Heart left ventricle (tissue), 16 donors: ENCODE measurements at regions not wholly inside any gene's neighbourhood (a gene's known extent, or its start where the extent isn't known, plus 50 kb on each side); places are given as distances from the start of the nearest gene placed in this dataset.

Source experiments
- ATAC-seq, 4 donors: fragments of 200-7000 bp; cut with Tn5 transposase; one replicate each; pipeline ENCODE4 v1.9.1; 2020 to 2022; ENCODE audit warnings: moderate library complexity in 4 of 4, mild to moderate bottlenecking in 3 of 4, moderate number of reproducible peaks in 1 of 4
- DNase-seq, 5 donors: peaks; one replicate each; pipeline ENCODE4 v3.0.0-alpha.2; 2020
- H3K27ac ChIP-seq, 12 donors: fragments of 200-600 bp; sonication (generic) in 4 of 12; one replicate each; pipeline versions ENCODE4 v1.5.0 to v1.8.0; 2016 to 2022; ENCODE audit warnings: mild to moderate bottlenecking in 2 of 12
- H3K27me3 ChIP-seq, 9 donors: fragments of 200-600 bp; sonication (generic) in 2 of 9; one replicate each; pipeline versions ENCODE4 v1.5.1 to v1.8.0; 2016 to 2022; ENCODE audit warnings: mild to moderate bottlenecking in 3 of 9
- H3K36me3 ChIP-seq, 9 donors: fragments of 200-600 bp; sonication (generic) in 2 of 9; one replicate each; pipeline versions ENCODE4 v1.5.0 to v1.8.0; 2018 to 2022; ENCODE audit warnings: mild to moderate bottlenecking in 2 of 9
- H3K4me1 ChIP-seq, 12 donors: fragments of 200-600 bp; sonication (generic) in 4 of 12; one replicate each; pipeline versions ENCODE4 v1.5.0 to v1.8.0; 2016 to 2022; ENCODE audit warnings: mild to moderate bottlenecking in 3 of 12
- H3K4me3 ChIP-seq, 12 donors: fragments of 200-600 bp; sonication (generic) in 4 of 12; one replicate each; pipeline versions ENCODE4 v1.5.0 to v1.8.0; 2017 to 2022; ENCODE audit warnings: mild to moderate bottlenecking in 9 of 12, moderate library complexity in 4 of 12
- H3K9me3 ChIP-seq, 12 donors: fragments of 200-600 bp; sonication (generic) in 4 of 12; one replicate each; pipeline versions ENCODE4 v1.5.0 to v1.8.0; 2016 to 2022; ENCODE audit warnings: mild to moderate bottlenecking in 1 of 12
- CTCF ChIP-seq, 12 donors: fragments of 200-600 bp; sonication (generic) in 4 of 12; IDR thresholded peaks; one replicate each; pipeline versions ENCODE4 v1.5.0 to v1.8.0; 2018 to 2022; ENCODE audit warnings: antibody characterized with exemption in 12 of 12, mild to moderate bottlenecking in 5 of 12
- POLR2A ChIP-seq, 2 donors: fragments of 450-650 bp; IDR thresholded peaks; one replicate each; pipeline ENCODE4 v1.6.1; 2017; ENCODE audit warnings: antibody characterized with exemption in 2 of 2, mild to moderate bottlenecking in 2 of 2, moderate library complexity in 2 of 2
- WGBS, 4 donors: extraction: QIAGEN DNeasy Blood & Tissue Kit in 2 of 4; methylation state at CpG; one replicate each; pipeline versions ENCODE4 v1.1.5 to v1.1.7; 2013 to 2018; 5-methylcytosine and 5-hydroxymethylcytosine counted together
- intact Hi-C, 10 donors: fragments of 100-400 bp; cut with DNase I; formaldehyde crosslinking; loops; one replicate each; pipeline versions ENCODE4 v1.11.1 to v1.14.2; 2022
- donor health status: ischemic (EF 13 %, LVEDD 7.1; RV severe dilation, severe dysfunction).
- donor health status: healthy with polysubstance abuse.
- donor health status: DM: no; HTN: yes; CAD: no.
- donor health status: DM: no; HTN: no; CAD: no.
- donor health status: ischemic (EF 25% LVEDD 6.9; RV normal size, moderate dysfunction).
- donor health status: ischemic (EF 25% LVEDD 5.7; RV mildly dilated, moderate dysfunction).
- donor health status: healthy.
- donor health status: DM: yes; HTN: yes; CAD: no.
- donor health status: ischemic (EF 35%, LVEDD 5.7; RV mildly dilated, moderate dysfunction).
- donor health status: nonischemic (EF 11% LVEDD 7.7; RV severe dilation, severe dysfunction).
- donor health status: DM: yes; HTN: yes; CAD: no.
- donor health status: PGD.
- donor health status: ischemic (EF 29% LVEDD 5.4; RV normal size, mild dysfunction).
- donor health status: nonischemic (EF 23%, LVEDD 6.1; RV moderate dilation, normal function).

- no peak for DNase-seq
- ATAC-seq: peak in 2 of 4 donors; percentile 8 to 20
- intact Hi-C loops: loop anchor here in 2 of 10 donors (10.0 kb wide), 2 partner anchors 121 to 229 kb away; partner anchors contain the start of genes CCND1 (in 1 of the 2) and MYEOV (in 1 of the 2)
Measured at GRCh38 chr11:69415411-69416142, 65.9 kb upstream of the LINC01488 start.

GRCh38 chr11:69416143-69416515 is 65.3 kb upstream of the LINC01488 start:
- Histone ChIP-seq H3K27ac (peak overlapping the region in 10 of 12 donors; percentile 49 to 91 (median 76)), H3K4me1 (peaks cover 5 to 51% (median 35%) of the 10 kb centered on the region in 12 donors), H3K27me3 (no peaks in the 10 kb centered on the region), H3K36me3 (no peaks in the 10 kb centered on the region), H3K4me3 (no peak overlapping the region), H3K9me3 (no peaks in the 10 kb centered on the region)
- intact Hi-C loops: loop anchor here in 2 of 10 donors (10.0 kb wide), 2 partner anchors 121 to 229 kb away; partner anchors contain the start of genes CCND1 (in 1 of the 2) and MYEOV (in 1 of the 2)
- 61 to 80% (median 70%) methylated on average over 5 to 14 of the region's 14 CpGs for WGBS, 4 donors
- DNase-seq (peak in 1 of 5 donors; percentile 28), ATAC-seq (peak in 3 of 4 donors; percentile 38 to 57 (median 43))
- TF ChIP-seq POLR2A (IDR thresholded peaks at IDR 0.05) (no peak), CTCF (IDR thresholded peaks at IDR 0.05) (peak in 1 of 12 donors; percentile 2)

More at GRCh38 chr11:69415411-69416142, 65.9 kb upstream of the LINC01488 start:
- 78 to 88% (median 84%) methylated on average over 10 to 12 of the region's 12 CpGs for WGBS, 4 donors
- Histone ChIP-seq H3K36me3 (no peaks in the 10 kb centered on the region), H3K4me3 (no peak overlapping the region), H3K4me1 (peaks cover 5 to 48% (median 33%) of the 10 kb centered on the region in 12 donors), H3K9me3 (no peaks in the 10 kb centered on the region), H3K27me3 (no peaks in the 10 kb centered on the region), H3K27ac (peak overlapping the region in 10 of 12 donors; percentile 49 to 91 (median 76))
- TF ChIP-seq POLR2A (IDR thresholded peaks at IDR 0.05) (no peak), CTCF (IDR thresholded peaks at IDR 0.05) (peak in 1 of 12 donors; percentile 5)

GRCh38 chr11:69416762-69417698 is 64.4 kb upstream of the LINC01488 start:
- whole genome bisulfite sequencing, 4 donors: 59 to 62% (median 60%) methylated on average over 27 of the region's 27 CpGs
- no peaks in the 10 kb centered on the region for H3K27me3 ChIP-seq
- H3K4me3 ChIP-seq: no peak overlapping the region
- intact Hi-C loops: loop anchor here in 2 of 10 donors (10.0 kb wide), 2 partner anchors 122 to 228 kb away; partner anchors contain the start of genes CCND1 (in 1 of the 2) and MYEOV (in 1 of the 2)
- DNase-seq: peak in 2 of 5 donors; percentile 28 to 47
- no peak for TF ChIP-seq POLR2A (IDR thresholded peaks at IDR 0.05)
- TF ChIP-seq CTCF (IDR thresholded peaks at IDR 0.05): no peak
- no peaks in the 10 kb centered on the region for H3K36me3 ChIP-seq
- H3K9me3 ChIP-seq: no peaks in the 10 kb centered on the region
- H3K27ac ChIP-seq: peak overlapping the region; percentile 52 to 91 (median 72)
- ATAC-seq: peak in 2 of 4 donors; percentile 34 to 64
- H3K4me1 ChIP-seq: peaks cover 5 to 51% (median 35%) of the 10 kb centered on the region in 12 donors
